ENCODE measurements at regions not wholly inside any gene's neighbourhood (a gene's known extent, or its start where the extent isn't known, plus 50 kb on each side); places are given as distances from the start of the nearest gene placed in this dataset.

DNA sequence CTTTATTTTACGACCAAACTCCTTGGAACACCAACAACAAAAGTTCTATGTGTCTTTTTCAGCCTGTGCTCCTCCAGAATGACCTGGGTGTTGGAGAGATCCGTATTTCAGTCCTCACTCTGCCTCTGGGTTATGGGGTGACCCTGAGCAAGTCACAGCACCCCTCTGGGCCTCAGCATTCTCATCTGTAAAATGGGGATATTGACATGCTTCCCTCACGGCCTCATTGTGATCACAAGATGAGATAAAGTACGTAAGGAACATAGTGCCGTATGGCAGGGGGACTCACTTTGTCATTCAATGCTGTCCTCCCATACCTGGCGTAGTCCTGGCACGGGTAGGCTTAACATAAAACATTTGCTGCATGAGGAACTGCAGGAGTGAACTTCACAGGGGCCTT is 123.0 kb upstream of the HAND1 start:
- no peak for TF ChIP-seq POLR2A (IDR thresholded peaks at IDR 0.05; ENCODE audit: low read depth, low read length)
- TF ChIP-seq, protein P1, sequence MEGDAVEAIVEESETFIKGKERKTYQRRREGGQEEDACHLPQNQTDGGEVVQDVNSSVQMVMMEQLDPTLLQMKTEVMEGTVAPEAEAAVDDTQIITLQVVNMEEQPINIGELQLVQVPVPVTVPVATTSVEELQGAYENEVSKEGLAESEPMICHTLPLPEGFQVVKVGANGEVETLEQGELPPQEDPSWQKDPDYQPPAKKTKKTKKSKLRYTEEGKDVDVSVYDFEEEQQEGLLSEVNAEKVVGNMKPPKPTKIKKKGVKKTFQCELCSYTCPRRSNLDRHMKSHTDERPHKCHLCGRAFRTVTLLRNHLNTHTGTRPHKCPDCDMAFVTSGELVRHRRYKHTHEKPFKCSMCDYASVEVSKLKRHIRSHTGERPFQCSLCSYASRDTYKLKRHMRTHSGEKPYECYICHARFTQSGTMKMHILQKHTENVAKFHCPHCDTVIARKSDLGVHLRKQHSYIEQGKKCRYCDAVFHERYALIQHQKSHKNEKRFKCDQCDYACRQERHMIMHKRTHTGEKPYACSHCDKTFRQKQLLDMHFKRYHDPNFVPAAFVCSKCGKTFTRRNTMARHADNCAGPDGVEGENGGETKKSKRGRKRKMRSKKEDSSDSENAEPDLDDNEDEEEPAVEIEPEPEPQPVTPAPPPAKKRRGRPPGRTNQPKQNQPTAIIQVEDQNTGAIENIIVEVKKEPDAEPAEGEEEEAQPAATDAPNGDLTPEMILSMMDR (IDR thresholded peaks at IDR 0.05; ENCODE audit: extremely low read depth in 1 of 2, insufficient read depth in 1 of 2, low read depth in 1 of 2, low read length in 2 of 2): no peak
- TF ChIP-seq EZH2 (IDR thresholded peaks at IDR 0.05; ENCODE audit: borderline replicate concordance, low read depth, low read length, severe bottlenecking): no peak
- TF ChIP-seq JUN (IDR thresholded peaks at IDR 0.05; ENCODE audit: borderline replicate concordance, insufficient read depth, insufficient read length, low read depth): no peak
- TF ChIP-seq POLR2AphosphoS5 (IDR thresholded peaks at IDR 0.05; ENCODE audit: insufficient read depth, low read depth, low read length): no peak
- TF ChIP-seq, protein P2, sequence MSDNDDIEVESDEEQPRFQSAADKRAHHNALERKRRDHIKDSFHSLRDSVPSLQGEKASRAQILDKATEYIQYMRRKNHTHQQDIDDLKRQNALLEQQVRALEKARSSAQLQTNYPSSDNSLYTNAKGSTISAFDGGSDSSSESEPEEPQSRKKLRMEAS (IDR thresholded peaks at IDR 0.05; ENCODE audit: insufficient read depth, insufficient read length): no peak

All from endothelial cell of umbilical vein (primary cell).